ENCODE measurements at regions not wholly inside any gene's neighbourhood (a gene's known extent, or its start where the extent isn't known, plus 50 kb on each side); places are given as distances from the start of the nearest gene placed in this dataset.

DNA sequence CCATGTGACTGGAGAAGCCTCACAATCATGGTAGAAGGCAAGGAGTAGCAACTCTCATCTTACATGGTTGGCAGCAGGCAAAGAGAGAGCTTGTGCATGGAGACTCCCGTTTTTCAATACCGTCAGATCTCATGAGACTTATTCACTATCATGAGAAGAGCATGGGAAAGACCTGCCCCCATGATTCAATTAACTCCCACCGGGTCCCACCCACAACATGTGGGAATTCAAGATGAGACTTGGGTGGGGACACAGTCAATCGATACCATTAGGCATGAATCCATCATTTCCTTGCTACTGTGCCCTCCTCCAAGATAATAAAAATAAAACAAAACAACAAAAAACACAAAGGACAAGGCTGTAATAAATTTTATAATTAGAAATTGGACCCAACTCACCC, 384.7 kb upstream of the MEIS2 start:
- Histone ChIP-seq H3K4me3 (ENCODE audit: insufficient read depth in 1 of 2, low read depth in 1 of 2, low read length in 2 of 2) (no peak overlapping the region), H3K23ac (ENCODE audit: low read length in 2 of 2) (no peak overlapping the region), H3K14ac (ENCODE audit: low read length in 2 of 2) (no peak overlapping the region), H2AFZ (ENCODE audit: low read depth, low read length) (no peak overlapping the region), H3K27me3 (ENCODE audit: control insufficient read depth in 1 of 2, insufficient read depth in 1 of 2, low read length in 2 of 2) (no peaks in the 10 kb centered on the region), H2AK5ac (ENCODE audit: low read length, severe bottlenecking) (no peak overlapping the region), H3K79me1 (replicated peaks; ENCODE audit: low read length, poor library complexity, severe bottlenecking) (no peaks in the 10 kb centered on the region), H4K8ac (ENCODE audit: low read length) (no peak overlapping the region), H3K4me2 (ENCODE audit: low read length, poor library complexity, severe bottlenecking) (no peak overlapping the region), H3K9ac (ENCODE audit: low read length) (no peak overlapping the region), H3K4me1 (ENCODE audit: control insufficient read depth, insufficient read depth, low read depth, low read length) (no peaks in the 10 kb centered on the region), H3K4ac (ENCODE audit: low read depth in 1 of 2, low read length in 2 of 2) (no peak overlapping the region), H3K36me3 (ENCODE audit: control insufficient read depth in 1 of 2, insufficient read depth in 2 of 2, low read depth in 1 of 2, low read length in 2 of 2) (no peaks in the 10 kb centered on the region), H3K18ac (ENCODE audit: low read depth in 1 of 2, low read length in 2 of 2) (no peak overlapping the region), H2BK5ac (ENCODE audit: low read depth, low read length, poor library complexity, severe bottlenecking) (no peak overlapping the region), H4K91ac (ENCODE audit: low read length) (no peak overlapping the region), H2BK15ac (ENCODE audit: low read depth, poor library complexity, severe bottlenecking) (no peak overlapping the region), H2BK120ac (ENCODE audit: low read depth, low read length) (no peak overlapping the region), H3K9me3 (ENCODE audit: control insufficient read depth, low read length) (peaks cover 4% of the 10 kb centered on the region), H3K27ac (ENCODE audit: low read length, poor library complexity, severe bottlenecking) (no peak overlapping the region), H2BK12ac (ENCODE audit: low read length in 2 of 2) (no peak overlapping the region)
- no peak for DNase-seq
- 71% methylated on average over 4 of the region's 4 CpGs for WGBS

DNA sequence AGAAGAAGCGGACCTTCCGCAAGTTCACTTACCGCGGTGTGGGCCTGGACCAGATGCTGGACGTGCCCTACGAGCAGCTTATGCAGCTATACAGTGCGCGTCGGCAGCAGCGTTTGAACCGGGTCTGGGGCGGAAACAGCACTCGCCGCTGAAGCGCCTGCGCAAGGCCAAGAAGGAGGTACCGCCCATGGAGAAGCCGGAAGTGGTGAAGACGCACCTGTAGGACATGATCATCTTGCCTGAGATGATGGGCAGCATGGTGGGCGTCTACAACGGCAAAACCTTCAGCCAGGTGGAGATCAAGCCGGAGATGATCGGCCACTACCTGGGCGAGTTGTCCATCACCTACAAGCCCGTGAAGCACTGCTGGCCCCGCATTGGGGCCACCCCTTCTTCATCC, 390.4 kb upstream of the MEIS2 start:
- Histone ChIP-seq H2BK15ac (ENCODE audit: low read depth, poor library complexity, severe bottlenecking) (no peak overlapping the region), H3K4me3 (ENCODE audit: insufficient read depth in 1 of 2, low read depth in 1 of 2, low read length in 2 of 2) (no peak overlapping the region), H2AFZ (ENCODE audit: low read depth, low read length) (no peak overlapping the region), H3K9ac (ENCODE audit: low read length) (no peak overlapping the region), H2BK12ac (ENCODE audit: low read length in 2 of 2) (no peak overlapping the region), H3K27me3 (ENCODE audit: control insufficient read depth in 1 of 2, insufficient read depth in 1 of 2, low read length in 2 of 2) (no peaks in the 10 kb centered on the region), H3K23ac (ENCODE audit: low read length in 2 of 2) (no peak overlapping the region), H3K36me3 (ENCODE audit: control insufficient read depth in 1 of 2, insufficient read depth in 2 of 2, low read depth in 1 of 2, low read length in 2 of 2) (no peaks in the 10 kb centered on the region), H3K4ac (ENCODE audit: low read depth in 1 of 2, low read length in 2 of 2) (no peak overlapping the region), H3K18ac (ENCODE audit: low read depth in 1 of 2, low read length in 2 of 2) (no peak overlapping the region), H2AK5ac (ENCODE audit: low read length, severe bottlenecking) (no peak overlapping the region), H4K8ac (ENCODE audit: low read length) (no peak overlapping the region), H3K14ac (ENCODE audit: low read length in 2 of 2) (no peak overlapping the region), H3K4me2 (ENCODE audit: low read length, poor library complexity, severe bottlenecking) (no peak overlapping the region), H3K79me1 (replicated peaks; ENCODE audit: low read length, poor library complexity, severe bottlenecking) (no peaks in the 10 kb centered on the region), H2BK5ac (ENCODE audit: low read depth, low read length, poor library complexity, severe bottlenecking) (no peak overlapping the region), H4K91ac (ENCODE audit: low read length) (no peak overlapping the region), H3K9me3 (ENCODE audit: control insufficient read depth, low read length) (peaks cover 4% of the 10 kb centered on the region), H3K27ac (ENCODE audit: low read length, poor library complexity, severe bottlenecking) (no peak overlapping the region), H3K4me1 (ENCODE audit: control insufficient read depth, insufficient read depth, low read depth, low read length) (no peaks in the 10 kb centered on the region), H2BK120ac (ENCODE audit: low read depth, low read length) (no peak overlapping the region)
- WGBS = 95% methylated on average over 22 of the region's 26 CpGs
- no peak for DNase-seq

DNA sequence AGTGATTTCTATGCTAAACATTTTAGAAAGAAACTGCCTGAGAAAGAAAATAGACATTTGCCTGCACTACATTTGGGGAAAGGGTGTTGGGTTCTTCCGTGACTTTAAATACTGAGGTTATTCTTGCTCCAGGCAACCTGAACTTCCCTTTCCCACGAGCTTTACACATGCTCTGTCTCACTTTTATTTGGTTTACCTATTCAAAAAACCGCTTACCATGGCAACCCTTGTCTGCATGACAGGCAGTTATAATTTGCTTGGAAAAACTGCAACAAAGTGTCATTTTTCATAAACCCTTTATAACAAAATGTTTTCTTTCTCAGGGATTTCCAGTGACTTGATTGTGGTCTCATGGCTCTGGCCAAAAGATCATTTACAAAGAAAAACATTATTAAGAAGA, 416.3 kb upstream of the MEIS2 start:
- Histone ChIP-seq H3K4me2 (ENCODE audit: low read length, poor library complexity, severe bottlenecking) (no peak overlapping the region), H3K79me1 (replicated peaks; ENCODE audit: low read length, poor library complexity, severe bottlenecking) (no peaks in the 10 kb centered on the region), H3K36me3 (ENCODE audit: control insufficient read depth in 1 of 2, insufficient read depth in 2 of 2, low read depth in 1 of 2, low read length in 2 of 2) (no peaks in the 10 kb centered on the region), H2BK5ac (ENCODE audit: low read depth, low read length, poor library complexity, severe bottlenecking) (no peak overlapping the region), H3K27ac (ENCODE audit: low read length, poor library complexity, severe bottlenecking) (no peak overlapping the region), H3K9me3 (ENCODE audit: control insufficient read depth, low read length) (peaks cover 2% of the 10 kb centered on the region), H2BK120ac (ENCODE audit: low read depth, low read length) (no peak overlapping the region), H2BK12ac (ENCODE audit: low read length in 2 of 2) (no peak overlapping the region), H3K4me1 (ENCODE audit: control insufficient read depth, insufficient read depth, low read depth, low read length) (no peaks in the 10 kb centered on the region), H3K4me3 (ENCODE audit: insufficient read depth in 1 of 2, low read depth in 1 of 2, low read length in 2 of 2) (no peak overlapping the region), H3K23ac (ENCODE audit: low read length in 2 of 2) (no peak overlapping the region), H2AK5ac (ENCODE audit: low read length, severe bottlenecking) (no peak overlapping the region), H2AFZ (ENCODE audit: low read depth, low read length) (no peak overlapping the region), H3K27me3 (ENCODE audit: control insufficient read depth in 1 of 2, insufficient read depth in 1 of 2, low read length in 2 of 2) (no peaks in the 10 kb centered on the region), H4K91ac (ENCODE audit: low read length) (no peak overlapping the region), H2BK15ac (ENCODE audit: low read depth, poor library complexity, severe bottlenecking) (no peak overlapping the region), H3K9ac (ENCODE audit: low read length) (no peak overlapping the region), H3K14ac (ENCODE audit: low read length in 2 of 2) (no peak overlapping the region), H4K8ac (ENCODE audit: low read length) (no peak overlapping the region), H3K18ac (ENCODE audit: low read depth in 1 of 2, low read length in 2 of 2) (no peak overlapping the region), H3K4ac (ENCODE audit: low read depth in 1 of 2, low read length in 2 of 2) (no peak overlapping the region)
- 68% methylated on average over 3 of the region's 3 CpGs for WGBS
- DNase-seq = no peak

DNA sequence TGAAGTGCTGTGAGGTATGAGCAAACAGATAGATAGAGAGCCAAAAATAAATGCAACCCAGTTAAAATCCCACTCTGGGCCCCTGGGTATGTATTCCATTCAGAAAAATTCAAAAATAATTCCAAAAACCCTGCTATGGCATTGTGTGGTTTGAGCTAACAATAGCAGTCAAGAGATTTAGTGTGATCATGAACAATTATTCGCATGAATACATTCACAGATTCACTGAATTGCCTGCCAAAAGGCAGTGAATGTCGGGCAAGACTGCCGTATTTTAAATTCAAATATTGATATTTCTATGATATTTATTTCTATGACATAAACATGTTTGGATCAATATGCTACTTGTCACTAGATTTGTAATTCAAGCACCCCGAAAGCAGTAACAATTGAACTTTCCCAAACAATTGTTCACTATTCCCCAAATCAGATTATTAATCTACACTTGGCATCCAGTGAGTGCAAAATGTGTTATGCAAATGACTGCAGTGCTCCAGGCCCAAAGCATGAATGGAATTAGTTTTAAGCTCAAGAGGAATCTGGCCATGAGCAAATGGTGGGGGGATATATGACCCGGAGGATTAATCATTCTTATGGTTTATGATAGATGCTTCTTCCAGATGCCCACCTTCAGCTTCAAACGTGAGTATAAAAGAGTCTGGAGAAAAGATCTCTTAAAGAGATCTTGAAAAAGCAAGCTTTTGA, 417.0 kb upstream of the MEIS2 start:
- no peaks in the 10 kb centered on the region for H3K36me3 ChIP-seq (ENCODE audit: control insufficient read depth in 1 of 2, insufficient read depth in 2 of 2, low read depth in 1 of 2, low read length in 2 of 2)
- no peak overlapping the region for H2BK5ac ChIP-seq (ENCODE audit: low read depth, low read length, poor library complexity, severe bottlenecking)
- no peak overlapping the region for H2BK12ac ChIP-seq (ENCODE audit: low read length in 2 of 2)
- H3K4ac ChIP-seq (ENCODE audit: low read depth in 1 of 2, low read length in 2 of 2) = no peak overlapping the region
- no peak overlapping the region for H3K27ac ChIP-seq (ENCODE audit: low read length, poor library complexity, severe bottlenecking)
- no peak overlapping the region for H3K23ac ChIP-seq (ENCODE audit: low read length in 2 of 2)
- H2BK120ac ChIP-seq (ENCODE audit: low read depth, low read length) = no peak overlapping the region
- no peak overlapping the region for H2AK5ac ChIP-seq (ENCODE audit: low read length, severe bottlenecking)
- H4K8ac ChIP-seq (ENCODE audit: low read length) = no peak overlapping the region
- H3K27me3 ChIP-seq (ENCODE audit: control insufficient read depth in 1 of 2, insufficient read depth in 1 of 2, low read length in 2 of 2) = no peaks in the 10 kb centered on the region
- H3K14ac ChIP-seq (ENCODE audit: low read length in 2 of 2) = no peak overlapping the region
- no peak overlapping the region for H4K91ac ChIP-seq (ENCODE audit: low read length)
- no peak overlapping the region for H2BK15ac ChIP-seq (ENCODE audit: low read depth, poor library complexity, severe bottlenecking)
- H3K79me1 ChIP-seq (replicated peaks; ENCODE audit: low read length, poor library complexity, severe bottlenecking) = no peaks in the 10 kb centered on the region
- H3K4me1 ChIP-seq (ENCODE audit: control insufficient read depth, insufficient read depth, low read depth, low read length) = no peaks in the 10 kb centered on the region
- H3K4me2 ChIP-seq (ENCODE audit: low read length, poor library complexity, severe bottlenecking) = no peak overlapping the region
- H3K9me3 ChIP-seq (ENCODE audit: control insufficient read depth, low read length) = peaks cover 2% of the 10 kb centered on the region
- H3K4me3 ChIP-seq (ENCODE audit: insufficient read depth in 1 of 2, low read depth in 1 of 2, low read length in 2 of 2) = no peak overlapping the region
- H2AFZ ChIP-seq (ENCODE audit: low read depth, low read length) = no peak overlapping the region
- 95% methylated on average over 2 of the region's 6 CpGs for WGBS
- H3K18ac ChIP-seq (ENCODE audit: low read depth in 1 of 2, low read length in 2 of 2) = no peak overlapping the region
- DNase-seq = no peak
- H3K9ac ChIP-seq (ENCODE audit: low read length) = no peak overlapping the region

All from mesenchymal stem cell (in vitro differentiated cells and primary cell).